GM23338 (cell line): ENCODE measurements at regions not wholly inside any gene's neighbourhood (a gene's known extent, or its start where the extent isn't known, plus 50 kb on each side); places are given as distances from the start of the nearest gene placed in this dataset.

ENCODE experiments used
- ATAC-seq: fragments of 200-7000 bp; cut with Tn5 transposase; 3 replicates; pipeline ENCODE4 v1.9.1; 2020
- DNase-seq: peaks from one replicate; pipeline ENCODE4 v3.0.0-alpha.2; 2015; ENCODE audit warnings: low spot score
- H2AFZ ChIP-seq: fragments of 200-600 bp; sonication (generic); 2 replicates; pipeline ENCODE4 v1.8.0; 2016; ENCODE audit warnings: antibody characterized with exemption, mild to moderate bottlenecking, moderate library complexity
- H3F3A ChIP-seq: fragments of 200-600 bp; sonication (generic); replicated peaks from 2 replicates; pipeline ENCODE4 v1.8.0; 2017; ENCODE audit warnings: antibody characterized with exemption, mixed run types, low read depth
- H3K27ac ChIP-seq: fragments of 200-600 bp; sonication (generic); 2 replicates; pipeline ENCODE4 v1.6.1; 2016; ENCODE audit warnings: low read depth
- H3K27me3 ChIP-seq: fragments of 200-600 bp; sonication (generic); 2 replicates; pipeline ENCODE4 v1.8.0; 2016; ENCODE audit warnings: mild to moderate bottlenecking, mixed run types, moderate library complexity; ENCODE audit not compliant: insufficient read depth
- H3K36me3 ChIP-seq: fragments of 200-600 bp; sonication (generic); 2 replicates; pipeline ENCODE4 v1.8.0; 2016; ENCODE audit warnings: mild to moderate bottlenecking; ENCODE audit not compliant: insufficient read depth
- H3K4me1 ChIP-seq: fragments of 200-600 bp; sonication (generic); 2 replicates; pipeline ENCODE4 v1.8.0; 2016; ENCODE audit warnings: mild to moderate bottlenecking, moderate library complexity; ENCODE audit not compliant: insufficient read depth
- H3K4me2 ChIP-seq: fragments of 200-600 bp; sonication (generic); 2 replicates; pipeline ENCODE4 v1.7.1; 2017; ENCODE audit warnings: mixed run types
- H3K4me3 ChIP-seq: fragments of 200-600 bp; sonication (generic); 2 replicates; pipeline ENCODE4 v1.6.1; 2016; ENCODE audit warnings: mixed run types
- H3K79me2 ChIP-seq: fragments of 200-600 bp; sonication (generic); replicated peaks from 2 replicates; pipeline ENCODE4 v1.8.0; 2017; ENCODE audit warnings: mild to moderate bottlenecking; ENCODE audit not compliant: insufficient read depth
- H3K9me2 ChIP-seq: fragments of 200-600 bp; sonication (generic); 2 replicates; pipeline ENCODE4 v1.8.0; 2017; ENCODE audit not compliant: insufficient read depth
- H4K20me1 ChIP-seq: fragments of 200-600 bp; sonication (generic); replicated peaks from 2 replicates; pipeline ENCODE4 v1.8.0; 2017; ENCODE audit warnings: mild to moderate bottlenecking; ENCODE audit not compliant: insufficient read depth
- H3K27ac Mint-ChIP-seq: 2 replicates; pipeline ENCODE4 v1.8.0; 2020; ENCODE audit warnings: inconsistent platforms, mild to moderate bottlenecking, moderate library complexity, mixed read lengths
- H3K27me3 Mint-ChIP-seq: 3 replicates; pipeline ENCODE4 v1.8.0; 2022; ENCODE audit warnings: low read depth, mild to moderate bottlenecking, moderate library complexity, mixed read lengths, inconsistent platforms; ENCODE audit not compliant: insufficient read depth, poor library complexity
- H3K36me3 Mint-ChIP-seq: 3 replicates; pipeline ENCODE4 v1.8.0; 2021; ENCODE audit warnings: low read depth, mild to moderate bottlenecking, inconsistent platforms, moderate library complexity, mixed read lengths
- H3K4me1 Mint-ChIP-seq: 3 replicates; pipeline ENCODE4 v1.8.0; 2020; ENCODE audit warnings: mild to moderate bottlenecking, inconsistent platforms, mixed read lengths
- H3K4me3 Mint-ChIP-seq: 3 replicates; pipeline ENCODE4 v1.8.0; 2021; ENCODE audit warnings: moderate library complexity, mild to moderate bottlenecking, inconsistent platforms, mixed read lengths
- H3K9me3 Mint-ChIP-seq: 3 replicates; pipeline ENCODE4 v1.8.0; 2020; ENCODE audit warnings: moderate library complexity, mild to moderate bottlenecking, inconsistent platforms, mixed read lengths
- CREB1 ChIP-seq: fragments of 250-450 bp; sonication (Bioruptor Pico); IDR thresholded peaks from 2 replicates; pipeline ENCODE4 v1.5.0; 2020; ENCODE audit warnings: low read depth, mild to moderate bottlenecking, moderate library complexity
- EZH2 ChIP-seq: fragments of 200-600 bp; sonication (generic); IDR thresholded peaks from one replicate; pipeline ENCODE4 v1.8.0; 2017; ENCODE audit warnings: antibody characterized with exemption, mild to moderate bottlenecking, low read depth; ENCODE audit not compliant: unreplicated experiment
- EZH2phosphoT487 ChIP-seq: fragments of 200-600 bp; sonication (generic); IDR thresholded peaks from one replicate; pipeline ENCODE4 v1.8.1; 2018; ENCODE audit warnings: antibody characterized with exemption; ENCODE audit not compliant: unreplicated experiment
- JUNB ChIP-seq: IDR thresholded peaks from one replicate; pipeline ENCODE4 v1.6.1; 2016; ENCODE audit warnings: antibody characterized with exemption; ENCODE audit not compliant: unreplicated experiment
- NANOG ChIP-seq: IDR thresholded peaks from 2 replicates; pipeline ENCODE4 v1.6.1; 2016; ENCODE audit warnings: antibody characterized with exemption, borderline replicate concordance
- POLR2AphosphoS5 ChIP-seq: IDR thresholded peaks from 2 replicates; pipeline ENCODE4 v1.6.1; 2016; ENCODE audit warnings: antibody characterized with exemption, low read depth
- STAT1 ChIP-seq: IDR thresholded peaks from one replicate; pipeline ENCODE4 v1.6.1; 2016; ENCODE audit warnings: antibody characterized with exemption; ENCODE audit not compliant: unreplicated experiment
- ZNF114 ChIP-seq: fragments of 250-450 bp; sonication (Bioruptor Pico); IDR thresholded peaks from 2 replicates; pipeline ENCODE4 v1.5.0; 2020; ENCODE audit warnings: mild to moderate bottlenecking, moderate library complexity
- ZNF331 ChIP-seq: fragments of 250-450 bp; sonication (Bioruptor Pico); IDR thresholded peaks from 2 replicates; pipeline ENCODE4 v1.5.0; 2020; ENCODE audit warnings: low read depth, mild to moderate bottlenecking, moderate library complexity
- TF ChIP-seq, protein P1 (sequence below): IDR thresholded peaks from one replicate; pipeline ENCODE4 v1.6.1; 2018; ENCODE audit warnings: antibody characterized with exemption; ENCODE audit not compliant: unreplicated experiment
- TF ChIP-seq, protein P2 (sequence below): fragments of 250-450 bp; sonication (Bioruptor Pico); IDR thresholded peaks from 2 replicates; pipeline ENCODE4 v1.5.0; 2020; ENCODE audit warnings: mild to moderate bottlenecking, moderate library complexity
- TF ChIP-seq, protein P3 (sequence below): IDR thresholded peaks from 2 replicates; pipeline ENCODE4 v1.6.1; 2016; ENCODE audit warnings: antibody characterized with exemption
- TF ChIP-seq, protein P4 (sequence below), 2 experiments: fragments of 200-600 bp in 1 of 2; sonication (generic) in 1 of 2; conservative IDR thresholded peaks; 2 replicates each; pipeline versions ENCODE4 v1.5.1 to v1.6.1; 2016 to 2017; ENCODE audit warnings: antibody characterized with exemption in 2 of 2, low read depth in 2 of 2, mild to moderate bottlenecking in 2 of 2, moderate library complexity in 1 of 2

DNA sequence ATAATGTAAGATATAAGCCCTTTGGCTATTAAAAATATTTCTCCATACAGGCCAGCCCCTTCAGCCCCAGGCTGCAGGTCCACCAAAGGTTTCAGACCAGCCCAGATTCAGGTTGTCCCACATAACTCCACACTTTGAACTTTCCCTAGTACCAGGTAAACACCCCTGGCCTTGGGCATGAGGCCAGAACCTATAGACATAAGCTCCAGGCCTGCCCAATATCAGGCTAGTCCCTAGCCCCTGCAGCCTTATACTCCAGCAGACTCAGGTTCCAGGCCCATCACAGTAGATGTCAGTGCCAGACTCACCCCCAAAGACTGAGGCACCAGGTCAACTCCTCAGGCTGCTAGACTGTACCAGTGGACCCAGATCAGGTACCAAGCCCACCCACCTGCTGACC is 178.5 kb upstream of the DAAM1 start:
- TF ChIP-seq EZH2phosphoT487 (no peak), CREB1 (CRISPR knock-in tag) (no peak), EZH2 (no peak), ZNF114 (CRISPR knock-in tag) (no peak), JUNB (no peak), NANOG (no peak), ZNF331 (CRISPR knock-in tag) (no peak), STAT1 (no peak), POLR2AphosphoS5 (no peak)
- TF ChIP-seq, protein P1, sequence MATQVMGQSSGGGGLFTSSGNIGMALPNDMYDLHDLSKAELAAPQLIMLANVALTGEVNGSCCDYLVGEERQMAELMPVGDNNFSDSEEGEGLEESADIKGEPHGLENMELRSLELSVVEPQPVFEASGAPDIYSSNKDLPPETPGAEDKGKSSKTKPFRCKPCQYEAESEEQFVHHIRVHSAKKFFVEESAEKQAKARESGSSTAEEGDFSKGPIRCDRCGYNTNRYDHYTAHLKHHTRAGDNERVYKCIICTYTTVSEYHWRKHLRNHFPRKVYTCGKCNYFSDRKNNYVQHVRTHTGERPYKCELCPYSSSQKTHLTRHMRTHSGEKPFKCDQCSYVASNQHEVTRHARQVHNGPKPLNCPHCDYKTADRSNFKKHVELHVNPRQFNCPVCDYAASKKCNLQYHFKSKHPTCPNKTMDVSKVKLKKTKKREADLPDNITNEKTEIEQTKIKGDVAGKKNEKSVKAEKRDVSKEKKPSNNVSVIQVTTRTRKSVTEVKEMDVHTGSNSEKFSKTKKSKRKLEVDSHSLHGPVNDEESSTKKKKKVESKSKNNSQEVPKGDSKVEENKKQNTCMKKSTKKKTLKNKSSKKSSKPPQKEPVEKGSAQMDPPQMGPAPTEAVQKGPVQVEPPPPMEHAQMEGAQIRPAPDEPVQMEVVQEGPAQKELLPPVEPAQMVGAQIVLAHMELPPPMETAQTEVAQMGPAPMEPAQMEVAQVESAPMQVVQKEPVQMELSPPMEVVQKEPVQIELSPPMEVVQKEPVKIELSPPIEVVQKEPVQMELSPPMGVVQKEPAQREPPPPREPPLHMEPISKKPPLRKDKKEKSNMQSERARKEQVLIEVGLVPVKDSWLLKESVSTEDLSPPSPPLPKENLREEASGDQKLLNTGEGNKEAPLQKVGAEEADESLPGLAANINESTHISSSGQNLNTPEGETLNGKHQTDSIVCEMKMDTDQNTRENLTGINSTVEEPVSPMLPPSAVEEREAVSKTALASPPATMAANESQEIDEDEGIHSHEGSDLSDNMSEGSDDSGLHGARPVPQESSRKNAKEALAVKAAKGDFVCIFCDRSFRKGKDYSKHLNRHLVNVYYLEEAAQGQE, result no peak
- TF ChIP-seq, protein P2, sequence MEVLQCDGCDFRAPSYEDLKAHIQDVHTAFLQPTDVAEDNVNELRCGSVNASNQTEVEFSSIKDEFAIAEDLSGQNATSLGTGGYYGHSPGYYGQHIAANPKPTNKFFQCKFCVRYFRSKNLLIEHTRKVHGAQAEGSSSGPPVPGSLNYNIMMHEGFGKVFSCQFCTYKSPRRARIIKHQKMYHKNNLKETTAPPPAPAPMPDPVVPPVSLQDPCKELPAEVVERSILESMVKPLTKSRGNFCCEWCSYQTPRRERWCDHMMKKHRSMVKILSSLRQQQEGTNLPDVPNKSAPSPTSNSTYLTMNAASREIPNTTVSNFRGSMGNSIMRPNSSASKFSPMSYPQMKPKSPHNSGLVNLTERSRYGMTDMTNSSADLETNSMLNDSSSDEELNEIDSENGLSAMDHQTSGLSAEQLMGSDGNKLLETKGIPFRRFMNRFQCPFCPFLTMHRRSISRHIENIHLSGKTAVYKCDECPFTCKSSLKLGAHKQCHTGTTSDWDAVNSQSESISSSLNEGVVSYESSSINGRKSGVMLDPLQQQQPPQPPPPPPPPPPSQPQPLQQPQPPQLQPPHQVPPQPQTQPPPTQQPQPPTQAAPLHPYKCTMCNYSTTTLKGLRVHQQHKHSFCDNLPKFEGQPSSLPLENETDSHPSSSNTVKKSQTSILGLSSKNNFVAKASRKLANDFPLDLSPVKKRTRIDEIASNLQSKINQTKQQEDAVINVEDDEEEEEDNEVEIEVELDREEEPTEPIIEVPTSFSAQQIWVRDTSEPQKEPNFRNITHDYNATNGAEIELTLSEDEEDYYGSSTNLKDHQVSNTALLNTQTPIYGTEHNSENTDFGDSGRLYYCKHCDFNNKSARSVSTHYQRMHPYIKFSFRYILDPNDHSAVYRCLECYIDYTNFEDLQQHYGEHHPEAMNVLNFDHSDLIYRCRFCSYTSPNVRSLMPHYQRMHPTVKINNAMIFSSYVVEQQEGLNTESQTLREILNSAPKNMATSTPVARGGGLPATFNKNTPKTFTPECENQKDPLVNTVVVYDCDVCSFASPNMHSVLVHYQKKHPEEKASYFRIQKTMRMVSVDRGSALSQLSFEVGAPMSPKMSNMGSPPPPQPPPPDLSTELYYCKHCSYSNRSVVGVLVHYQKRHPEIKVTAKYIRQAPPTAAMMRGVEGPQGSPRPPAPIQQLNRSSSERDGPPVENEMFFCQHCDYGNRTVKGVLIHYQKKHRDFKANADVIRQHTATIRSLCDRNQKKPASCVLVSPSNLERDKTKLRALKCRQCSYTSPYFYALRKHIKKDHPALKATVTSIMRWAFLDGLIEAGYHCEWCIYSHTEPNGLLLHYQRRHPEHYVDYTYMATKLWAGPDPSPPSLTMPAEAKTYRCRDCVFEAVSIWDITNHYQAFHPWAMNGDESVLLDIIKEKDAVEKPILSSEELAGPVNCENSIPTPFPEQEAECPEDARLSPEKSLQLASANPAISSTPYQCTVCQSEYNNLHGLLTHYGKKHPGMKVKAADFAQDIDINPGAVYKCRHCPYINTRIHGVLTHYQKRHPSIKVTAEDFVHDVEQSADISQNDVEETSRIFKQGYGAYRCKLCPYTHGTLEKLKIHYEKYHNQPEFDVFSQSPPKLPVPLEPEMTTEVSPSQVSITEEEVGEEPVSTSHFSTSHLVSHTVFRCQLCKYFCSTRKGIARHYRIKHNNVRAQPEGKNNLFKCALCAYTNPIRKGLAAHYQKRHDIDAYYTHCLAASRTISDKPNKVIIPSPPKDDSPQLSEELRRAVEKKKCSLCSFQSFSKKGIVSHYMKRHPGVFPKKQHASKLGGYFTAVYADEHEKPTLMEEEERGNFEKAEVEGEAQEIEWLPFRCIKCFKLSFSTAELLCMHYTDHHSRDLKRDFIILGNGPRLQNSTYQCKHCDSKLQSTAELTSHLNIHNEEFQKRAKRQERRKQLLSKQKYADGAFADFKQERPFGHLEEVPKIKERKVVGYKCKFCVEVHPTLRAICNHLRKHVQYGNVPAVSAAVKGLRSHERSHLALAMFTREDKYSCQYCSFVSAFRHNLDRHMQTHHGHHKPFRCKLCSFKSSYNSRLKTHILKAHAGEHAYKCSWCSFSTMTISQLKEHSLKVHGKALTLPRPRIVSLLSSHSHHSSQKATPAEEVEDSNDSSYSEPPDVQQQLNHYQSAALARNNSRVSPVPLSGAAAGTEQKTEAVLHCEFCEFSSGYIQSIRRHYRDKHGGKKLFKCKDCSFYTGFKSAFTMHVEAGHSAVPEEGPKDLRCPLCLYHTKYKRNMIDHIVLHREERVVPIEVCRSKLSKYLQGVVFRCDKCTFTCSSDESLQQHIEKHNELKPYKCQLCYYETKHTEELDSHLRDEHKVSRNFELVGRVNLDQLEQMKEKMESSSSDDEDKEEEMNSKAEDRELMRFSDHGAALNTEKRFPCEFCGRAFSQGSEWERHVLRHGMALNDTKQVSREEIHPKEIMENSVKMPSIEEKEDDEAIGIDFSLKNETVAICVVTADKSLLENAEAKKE (CRISPR knock-in tag), result no peak
- TF ChIP-seq, protein P3, sequence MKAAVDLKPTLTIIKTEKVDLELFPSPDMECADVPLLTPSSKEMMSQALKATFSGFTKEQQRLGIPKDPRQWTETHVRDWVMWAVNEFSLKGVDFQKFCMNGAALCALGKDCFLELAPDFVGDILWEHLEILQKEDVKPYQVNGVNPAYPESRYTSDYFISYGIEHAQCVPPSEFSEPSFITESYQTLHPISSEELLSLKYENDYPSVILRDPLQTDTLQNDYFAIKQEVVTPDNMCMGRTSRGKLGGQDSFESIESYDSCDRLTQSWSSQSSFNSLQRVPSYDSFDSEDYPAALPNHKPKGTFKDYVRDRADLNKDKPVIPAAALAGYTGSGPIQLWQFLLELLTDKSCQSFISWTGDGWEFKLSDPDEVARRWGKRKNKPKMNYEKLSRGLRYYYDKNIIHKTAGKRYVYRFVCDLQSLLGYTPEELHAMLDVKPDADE, result no peak
- TF ChIP-seq, protein P4, sequence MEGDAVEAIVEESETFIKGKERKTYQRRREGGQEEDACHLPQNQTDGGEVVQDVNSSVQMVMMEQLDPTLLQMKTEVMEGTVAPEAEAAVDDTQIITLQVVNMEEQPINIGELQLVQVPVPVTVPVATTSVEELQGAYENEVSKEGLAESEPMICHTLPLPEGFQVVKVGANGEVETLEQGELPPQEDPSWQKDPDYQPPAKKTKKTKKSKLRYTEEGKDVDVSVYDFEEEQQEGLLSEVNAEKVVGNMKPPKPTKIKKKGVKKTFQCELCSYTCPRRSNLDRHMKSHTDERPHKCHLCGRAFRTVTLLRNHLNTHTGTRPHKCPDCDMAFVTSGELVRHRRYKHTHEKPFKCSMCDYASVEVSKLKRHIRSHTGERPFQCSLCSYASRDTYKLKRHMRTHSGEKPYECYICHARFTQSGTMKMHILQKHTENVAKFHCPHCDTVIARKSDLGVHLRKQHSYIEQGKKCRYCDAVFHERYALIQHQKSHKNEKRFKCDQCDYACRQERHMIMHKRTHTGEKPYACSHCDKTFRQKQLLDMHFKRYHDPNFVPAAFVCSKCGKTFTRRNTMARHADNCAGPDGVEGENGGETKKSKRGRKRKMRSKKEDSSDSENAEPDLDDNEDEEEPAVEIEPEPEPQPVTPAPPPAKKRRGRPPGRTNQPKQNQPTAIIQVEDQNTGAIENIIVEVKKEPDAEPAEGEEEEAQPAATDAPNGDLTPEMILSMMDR (conservative IDR thresholded peaks at IDR 0.05; ENCODE audit: low read depth in 2 of 2), result no peak
- Mint-ChIP-seq H3K27me3 (no peaks in the 10 kb centered on the region), H3K9me3 (peaks cover 12% of the 10 kb centered on the region; the same call in 2 of the 3 replicates), H3K4me1 (no peaks in the 10 kb centered on the region; the same call in 2 of the 3 replicates), H3K27ac (no peak overlapping the region), H3K36me3 (no peaks in the 10 kb centered on the region), H3K4me3 (no peak overlapping the region)
- Histone ChIP-seq H3K27me3 (no peaks in the 10 kb centered on the region), H3F3A (no peaks in the 10 kb centered on the region), H3K4me1 (no peaks in the 10 kb centered on the region), H3K36me3 (no peaks in the 10 kb centered on the region), H4K20me1 (no peaks in the 10 kb centered on the region), H3K9me2 (peaks cover 2% of the 10 kb centered on the region; the same call in 1 of the 2 replicates), H3K4me3 (no peak overlapping the region), H2AFZ (no peak overlapping the region), H3K4me2 (no peak overlapping the region), H3K27ac (no peak overlapping the region), H3K79me2 (no peaks in the 10 kb centered on the region)
- no peak for ATAC-seq
- no peak for DNase-seq
